Inflammatory macrophage treated with lipopolysaccharide for 1 hour (primary cell): ENCODE measurements at regions not wholly inside any gene's neighbourhood (a gene's known extent, or its start where the extent isn't known, plus 50 kb on each side); places are given as distances from the start of the nearest gene placed in this dataset.

ENCODE experiments used
- DNase-seq, 2 donors: peaks; one replicate each; pipeline ENCODE4 v3.0.0-alpha.2; 2020 to 2022

DNA sequence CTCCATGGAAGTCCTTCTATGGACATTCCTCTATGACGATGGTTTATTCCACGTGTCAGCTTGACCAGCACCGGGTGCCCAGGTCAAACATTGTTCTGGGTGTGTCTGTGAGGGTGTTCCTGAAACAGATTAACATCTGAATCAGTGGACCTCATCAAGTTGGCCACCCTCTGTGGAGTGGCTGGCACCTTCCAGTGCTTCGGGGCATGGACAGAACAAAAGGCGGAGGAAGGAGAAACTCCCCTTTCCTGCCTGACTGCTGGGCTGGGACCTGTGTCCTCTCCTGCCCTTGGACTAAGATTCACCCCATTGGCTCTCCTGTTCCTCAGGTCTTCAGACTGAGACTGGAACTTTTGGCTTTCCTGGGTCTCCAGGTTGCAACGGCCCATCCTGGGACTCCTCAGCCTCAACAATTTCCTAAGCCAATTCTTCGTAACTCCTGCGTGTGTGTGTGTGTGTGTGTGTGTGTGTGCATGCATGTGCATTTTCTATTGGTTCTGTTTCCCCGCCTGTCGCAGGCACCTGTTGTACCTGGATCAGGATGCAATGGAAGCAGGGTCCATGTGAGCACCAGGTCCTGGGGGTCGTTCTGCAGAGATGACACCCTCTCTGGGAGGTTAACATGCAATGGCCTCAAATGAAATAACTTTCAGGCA, 357.2 kb upstream of the SALL3 start:
- no peak for DNase-seq

DNA sequence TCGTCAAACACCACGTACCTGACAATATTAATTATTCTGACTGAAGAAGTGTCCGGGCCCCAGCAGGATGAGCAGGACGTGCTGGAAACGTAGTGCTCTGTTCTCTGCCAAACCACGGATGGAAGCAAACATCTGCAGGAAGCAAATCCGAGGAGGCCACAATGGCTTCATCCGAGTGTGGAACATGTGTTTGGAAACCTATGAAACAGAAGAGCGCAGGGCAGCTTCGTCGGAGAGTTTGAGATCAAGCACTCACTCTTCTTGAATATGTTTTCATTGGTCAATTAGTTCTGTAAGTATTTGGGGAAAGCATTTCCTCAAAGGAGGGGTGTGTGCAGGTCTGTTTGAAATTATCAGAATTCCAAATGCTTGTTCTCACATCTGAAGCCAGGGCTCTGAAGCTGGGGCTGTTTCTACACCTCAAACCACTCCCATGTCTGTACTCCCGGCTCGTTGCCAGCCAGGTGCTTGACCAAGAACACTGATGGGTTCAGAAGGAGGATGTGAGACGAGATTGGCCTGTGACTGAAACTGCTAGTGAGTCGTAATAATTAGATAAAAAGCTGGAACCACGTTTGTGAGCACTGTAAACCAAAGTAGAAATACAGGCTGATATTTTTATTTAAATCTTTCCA, 356.6 kb upstream of the SALL3 start:
- DNase-seq = no peak

DNA sequence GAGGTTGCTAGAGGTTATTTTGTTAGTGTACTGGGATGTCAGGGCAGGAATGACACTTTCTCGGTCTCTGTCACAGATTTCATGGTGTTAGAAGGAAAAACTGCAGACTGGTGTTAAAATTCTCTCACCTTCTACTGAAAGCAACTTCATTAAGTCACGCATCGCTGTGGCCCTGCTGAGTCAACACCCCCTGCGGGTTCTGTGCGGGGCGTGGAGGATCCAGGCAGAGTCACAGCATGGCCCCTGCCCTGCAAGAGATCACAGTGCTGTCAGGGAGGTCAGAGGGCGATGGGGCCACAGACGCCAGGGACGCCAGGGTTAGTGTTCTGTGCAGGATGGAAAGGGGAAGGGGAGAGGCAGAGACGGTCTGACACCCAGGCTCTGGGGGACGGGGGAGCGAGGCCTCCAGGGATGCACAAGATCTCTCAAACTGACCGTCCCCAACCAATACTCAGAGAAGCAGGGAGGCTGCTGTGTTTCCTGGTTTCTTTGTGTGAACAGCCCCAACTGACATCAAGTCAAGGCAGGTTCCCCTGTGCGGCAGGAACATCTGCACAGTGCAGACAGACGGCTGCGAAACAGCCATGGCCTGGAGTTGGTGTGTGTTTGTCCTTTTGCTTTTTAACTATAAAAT, 354.9 kb upstream of the SALL3 start:
- DNase-seq = no peak

DNA sequence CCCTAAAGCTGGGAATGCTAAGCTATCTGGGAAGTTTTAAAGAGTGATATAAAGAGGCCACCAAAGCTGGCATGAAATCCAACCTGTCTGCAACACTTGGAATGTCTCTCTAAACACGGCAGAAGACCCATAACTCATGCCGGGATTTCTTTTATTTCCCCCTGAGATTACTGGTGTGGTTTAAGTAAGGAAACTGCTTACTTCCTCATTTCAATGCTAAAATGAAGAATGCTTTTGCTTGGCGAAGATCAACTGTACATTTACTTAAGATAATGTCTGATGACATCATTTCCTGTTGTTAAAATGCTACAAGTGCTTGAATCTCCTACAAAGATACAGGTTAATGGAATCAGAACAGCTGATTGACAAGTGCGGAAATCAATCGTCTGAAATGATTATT, 353.8 kb upstream of the SALL3 start:
- peak; percentile 54 to 57 for DNase-seq

DNA sequence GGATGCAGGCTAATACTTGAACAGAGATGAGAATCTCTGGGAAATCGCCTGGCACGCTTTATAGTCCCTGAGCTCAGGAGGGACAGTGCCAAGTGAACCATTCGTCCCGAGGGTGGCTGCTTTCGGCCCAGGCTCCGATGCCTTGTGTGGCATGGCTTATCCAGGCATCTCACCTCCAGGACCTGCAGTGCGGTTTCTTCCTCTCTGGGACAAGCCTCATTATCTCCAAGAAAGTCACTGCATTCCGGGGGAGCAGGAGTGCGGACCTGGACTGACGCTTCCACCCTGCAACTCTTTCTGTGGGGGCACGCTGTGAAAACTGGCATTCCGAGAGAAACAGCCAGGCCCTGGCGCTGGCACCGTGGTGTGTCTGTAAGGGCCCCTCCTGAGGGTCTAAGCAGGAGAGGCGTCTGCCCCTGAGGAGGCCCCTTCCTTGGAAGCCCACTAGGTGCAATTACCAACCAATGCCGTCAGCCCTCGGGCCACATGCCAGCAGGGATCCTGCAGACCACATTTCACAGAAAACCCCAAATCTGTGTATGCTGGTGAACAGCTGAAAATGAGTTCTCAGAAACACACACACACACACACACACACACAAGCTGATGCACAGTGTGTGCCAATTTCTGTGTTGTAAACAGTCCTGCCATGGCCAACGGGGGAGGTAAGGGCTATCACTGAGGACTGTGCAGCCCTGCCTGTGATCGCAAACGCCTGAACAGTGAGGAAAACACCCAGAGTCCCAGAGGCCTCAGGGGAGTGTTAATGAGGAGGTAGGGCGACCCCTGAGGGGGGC, 351.9 kb upstream of the SALL3 start:
- no peak for DNase-seq

DNA sequence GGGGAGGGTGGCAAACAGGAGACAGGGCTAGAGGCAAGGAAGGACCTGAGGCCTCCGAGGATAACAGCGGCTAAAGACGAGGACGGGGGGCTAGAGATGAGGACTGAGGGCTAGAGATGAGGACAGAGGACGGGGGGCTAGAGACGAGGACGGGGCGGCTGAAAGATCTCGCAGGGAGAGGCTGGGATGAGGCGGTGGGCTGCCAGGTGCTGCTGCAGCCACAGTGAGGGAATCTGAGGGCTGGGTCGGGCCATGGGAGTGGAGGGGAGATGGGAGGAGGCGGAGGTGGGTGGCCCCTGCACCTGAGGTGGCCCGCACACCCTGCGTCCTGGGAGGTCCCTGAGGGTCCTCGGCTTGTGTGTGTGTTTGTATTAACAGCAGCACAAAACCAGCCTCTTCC, 350.2 kb upstream of the SALL3 start:
- no peak for DNase-seq

DNA sequence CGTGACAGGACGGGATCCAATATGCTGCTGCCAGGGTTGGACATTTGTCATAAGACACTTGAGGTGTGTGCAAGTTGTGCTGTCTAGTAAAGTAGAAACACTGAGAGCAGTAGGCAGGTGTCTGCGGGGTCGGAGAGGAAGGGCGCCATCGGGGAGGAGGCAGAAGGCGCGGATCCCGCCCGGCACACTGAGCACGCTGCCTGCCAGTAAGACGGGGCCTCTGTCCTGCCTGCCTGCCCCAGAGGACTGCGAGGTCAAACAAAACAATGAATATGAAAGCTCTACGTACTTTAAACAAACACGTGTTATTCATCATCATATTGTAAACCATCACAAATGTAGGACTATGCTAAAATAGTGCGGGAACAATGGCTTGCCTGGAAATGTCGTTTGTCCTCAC, 349.3 kb upstream of the SALL3 start:
- DNase-seq = no peak

DNA sequence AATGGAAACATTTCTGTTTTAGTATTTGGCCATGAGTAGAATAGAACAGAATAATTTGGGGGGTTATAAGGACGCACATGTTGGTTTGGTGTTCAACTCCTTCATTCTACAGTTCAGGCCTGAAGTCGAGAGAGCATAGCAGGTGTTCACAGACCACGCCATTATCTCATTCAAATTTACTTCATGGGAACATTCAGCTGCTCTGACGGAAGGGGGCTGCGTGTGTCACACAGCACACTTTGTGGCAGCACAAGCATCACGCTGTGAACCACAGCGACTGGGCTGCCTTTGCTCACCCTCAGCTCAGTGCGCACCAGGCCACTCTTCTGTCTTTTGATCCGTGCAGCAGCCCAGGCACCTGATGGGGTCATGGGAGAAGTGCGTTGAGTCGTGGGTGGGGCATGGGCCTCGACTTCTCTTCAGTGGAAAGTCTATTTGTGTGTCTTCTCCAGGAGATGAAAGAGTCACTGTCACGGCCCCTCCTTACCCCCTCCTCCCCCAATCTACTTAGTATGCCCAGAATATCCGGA, 348.6 kb upstream of the SALL3 start:
- no peak for DNase-seq

DNA sequence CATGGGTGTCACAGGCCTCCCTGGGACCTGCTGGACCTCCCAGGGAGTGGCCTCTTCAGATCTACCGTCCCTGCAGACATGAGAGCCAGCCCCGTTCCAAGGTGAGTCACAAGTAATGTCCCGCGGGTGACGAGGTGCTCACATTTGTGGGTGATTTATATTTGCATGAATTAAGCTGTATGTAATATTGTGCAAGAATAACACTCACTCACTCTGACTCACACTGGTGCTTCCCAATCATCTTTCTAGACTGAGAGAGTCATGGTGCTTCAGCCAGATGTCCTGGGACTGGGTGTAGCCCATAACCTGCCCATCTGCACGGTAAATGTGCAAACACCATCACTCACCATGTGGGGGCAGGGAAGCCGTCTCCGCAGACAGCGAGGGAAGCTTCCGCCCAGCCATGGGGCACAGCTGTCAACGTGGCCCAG, 347.5 kb upstream of the SALL3 start:
- peak; percentile 45 to 56 for DNase-seq

DNA sequence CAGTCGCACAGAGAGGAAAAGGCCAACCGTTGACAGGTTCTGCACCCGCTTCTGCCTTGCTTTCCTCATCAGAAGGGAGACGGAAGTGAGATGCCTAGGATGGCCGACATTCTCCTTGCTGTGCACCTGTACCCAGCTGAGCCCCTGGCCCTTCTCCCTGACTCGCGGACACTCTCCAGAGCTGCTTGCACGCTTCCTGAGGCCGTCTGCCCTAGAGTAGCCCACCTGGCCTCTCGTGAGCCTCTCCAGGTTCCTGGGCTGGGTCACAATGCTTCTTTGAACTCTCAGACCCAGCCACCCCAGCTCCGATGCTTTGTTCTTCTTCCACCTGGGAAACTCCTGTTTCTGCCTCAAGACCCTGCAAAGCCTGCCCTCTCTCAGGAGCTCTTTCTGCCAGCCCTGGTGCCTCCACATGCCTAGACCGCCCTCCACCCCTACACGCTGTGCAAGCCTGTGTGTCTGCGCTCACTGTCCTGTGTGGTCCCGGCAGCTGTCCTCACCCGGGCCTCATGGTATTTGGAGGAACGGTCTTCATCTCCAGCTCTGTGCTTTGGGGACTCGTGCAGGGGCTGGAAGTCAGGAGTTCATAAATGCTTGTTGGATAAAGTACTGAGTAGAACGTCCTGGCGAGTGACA, 345.4 kb upstream of the SALL3 start:
- DNase-seq = no peak

DNA sequence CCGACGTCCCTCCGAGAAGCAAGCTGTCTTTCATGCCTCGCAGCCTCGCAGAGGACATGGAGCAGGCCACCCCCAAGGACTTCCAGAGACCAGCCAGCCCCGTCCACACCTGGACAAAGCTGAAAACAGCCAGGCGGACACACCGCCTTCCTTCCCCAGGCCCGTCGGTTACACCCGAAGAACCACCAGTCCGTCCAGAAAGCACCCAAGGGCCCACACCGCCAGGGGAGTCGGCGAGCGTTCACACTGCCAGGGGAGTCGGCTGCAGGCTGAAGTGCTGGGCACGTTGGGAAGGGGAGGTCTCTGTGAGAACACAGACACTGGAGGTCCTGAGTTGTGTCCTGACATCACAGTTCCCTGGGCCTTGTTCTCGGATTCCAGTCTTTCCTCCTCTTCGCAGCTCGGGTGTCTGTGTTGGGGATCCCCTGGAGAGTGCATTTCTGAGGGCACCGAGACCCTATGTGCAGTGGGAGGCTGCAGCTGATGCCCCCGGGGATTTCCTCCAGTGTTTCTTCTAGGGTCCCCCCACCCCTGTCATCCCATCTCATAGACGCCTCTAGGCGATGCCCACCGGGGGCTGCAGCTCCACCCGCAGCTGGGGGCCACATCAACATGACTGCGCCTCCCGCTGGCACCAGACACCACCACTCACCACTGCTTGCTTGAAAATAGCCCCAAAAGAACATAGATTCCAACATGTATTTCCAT, 344.4 kb upstream of the SALL3 start:
- DNase-seq = no peak

DNA sequence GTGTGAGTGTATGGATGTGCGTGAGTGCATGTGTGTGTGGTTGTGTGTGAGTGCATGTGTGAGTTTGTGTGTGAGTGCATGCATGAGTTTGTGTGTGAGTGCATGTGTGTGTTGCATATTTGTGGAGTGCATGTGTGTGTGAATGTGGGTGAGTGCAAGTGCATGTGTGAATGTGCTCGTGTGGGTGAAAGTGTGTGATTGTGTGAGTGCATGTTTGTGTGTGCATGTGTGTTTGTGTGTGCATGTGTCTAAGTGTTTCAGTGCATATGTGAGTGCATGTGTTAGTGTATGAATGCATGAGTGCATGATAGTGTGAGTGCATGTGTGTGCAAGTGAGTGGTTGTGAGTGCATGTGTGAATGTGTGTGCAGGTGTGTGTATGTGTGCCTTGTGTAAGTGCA, 343.4 kb upstream of the SALL3 start:
- DNase-seq = no peak

DNA sequence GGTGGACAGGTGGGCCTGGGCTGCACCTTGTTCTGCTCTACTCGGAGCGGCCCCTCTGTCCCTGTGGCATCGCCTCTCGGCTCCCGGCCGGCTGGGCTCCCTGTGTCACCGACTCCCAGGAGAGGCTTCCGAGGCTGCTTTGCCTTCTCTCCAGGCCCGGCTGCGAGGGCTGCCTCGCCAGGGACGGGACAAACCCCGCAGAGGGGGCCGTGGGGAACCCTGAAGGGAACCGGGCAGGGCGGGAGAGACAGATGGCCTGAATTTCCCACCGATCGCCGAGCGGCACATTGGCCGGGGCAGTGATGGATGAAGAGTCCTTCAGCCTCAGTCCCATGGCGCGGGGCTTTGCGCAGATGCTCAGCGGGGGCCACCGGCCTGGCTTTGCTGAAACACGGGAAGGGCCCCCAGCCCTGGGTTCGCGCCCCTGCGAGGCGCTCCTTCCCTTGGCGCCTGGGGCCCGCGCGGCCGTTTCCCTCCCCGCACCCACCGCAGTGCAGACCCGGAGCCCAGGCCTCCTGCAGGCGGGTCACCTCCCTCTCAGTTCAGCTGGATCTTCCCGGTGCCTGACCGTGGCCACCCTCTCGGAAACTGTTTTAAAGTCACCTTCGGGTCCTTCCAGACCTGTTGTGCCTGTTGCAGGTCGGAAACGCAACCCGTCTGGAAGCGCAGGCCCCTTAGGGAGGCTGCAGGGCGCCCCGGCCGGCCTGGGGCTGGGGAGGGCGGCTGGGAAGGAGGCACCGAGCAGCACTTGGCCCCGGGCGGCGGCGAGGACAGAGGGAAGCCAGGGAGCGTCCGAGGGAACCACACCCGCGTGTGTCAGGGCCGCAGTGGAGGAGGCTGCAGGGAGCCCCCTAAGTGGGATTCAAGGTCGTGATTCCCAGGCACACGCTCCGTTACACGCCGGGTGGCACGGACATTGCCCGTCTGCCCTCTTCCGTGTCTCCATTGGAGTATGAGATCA, 341.9 kb upstream of the SALL3 start:
- no peak for DNase-seq

DNA sequence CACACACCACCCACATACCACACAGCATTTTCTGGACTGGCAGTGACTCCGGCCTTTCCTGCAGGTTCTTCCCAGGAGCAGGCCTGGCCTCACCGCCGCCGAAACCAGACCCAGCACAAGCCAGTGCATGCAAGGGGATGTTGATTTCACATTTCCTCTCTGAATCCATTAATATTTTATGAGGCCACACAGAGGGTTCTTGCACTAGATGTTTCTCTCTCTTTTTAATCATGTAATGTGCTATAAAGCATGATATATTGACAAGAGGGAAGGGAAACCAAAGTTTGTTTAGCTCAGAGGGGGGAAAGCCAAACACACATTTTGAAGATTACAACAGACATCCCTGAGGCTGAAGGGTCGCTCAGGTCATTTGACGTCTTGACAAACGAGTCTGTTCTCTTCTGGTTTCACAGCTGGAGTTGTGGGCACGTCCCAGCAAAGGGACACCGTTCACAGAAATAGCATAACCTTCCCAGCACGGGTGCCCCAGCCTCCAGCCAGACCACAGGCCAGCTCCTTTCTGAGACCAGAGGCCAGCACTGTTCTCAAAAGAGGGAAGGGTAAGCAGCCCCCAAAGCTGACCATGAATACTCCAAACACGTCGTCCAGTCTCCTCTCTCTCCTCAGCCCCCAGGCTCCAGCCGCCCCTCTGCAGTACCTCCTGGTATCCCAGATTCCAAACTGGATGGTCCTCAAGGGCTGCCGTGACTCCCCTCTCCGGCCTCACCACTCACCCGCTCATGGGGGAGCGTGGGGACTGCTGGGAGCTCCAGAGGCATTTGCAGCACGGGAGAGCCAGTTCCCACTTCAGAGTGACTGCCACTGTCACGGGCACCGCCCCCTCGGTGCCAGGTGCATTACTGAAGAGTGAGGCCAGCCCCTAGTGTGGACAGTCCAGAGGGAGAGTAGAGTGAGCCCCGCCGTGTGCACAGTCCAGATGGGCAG, 340.3 kb upstream of the SALL3 start:
- DNase-seq = no peak

DNA sequence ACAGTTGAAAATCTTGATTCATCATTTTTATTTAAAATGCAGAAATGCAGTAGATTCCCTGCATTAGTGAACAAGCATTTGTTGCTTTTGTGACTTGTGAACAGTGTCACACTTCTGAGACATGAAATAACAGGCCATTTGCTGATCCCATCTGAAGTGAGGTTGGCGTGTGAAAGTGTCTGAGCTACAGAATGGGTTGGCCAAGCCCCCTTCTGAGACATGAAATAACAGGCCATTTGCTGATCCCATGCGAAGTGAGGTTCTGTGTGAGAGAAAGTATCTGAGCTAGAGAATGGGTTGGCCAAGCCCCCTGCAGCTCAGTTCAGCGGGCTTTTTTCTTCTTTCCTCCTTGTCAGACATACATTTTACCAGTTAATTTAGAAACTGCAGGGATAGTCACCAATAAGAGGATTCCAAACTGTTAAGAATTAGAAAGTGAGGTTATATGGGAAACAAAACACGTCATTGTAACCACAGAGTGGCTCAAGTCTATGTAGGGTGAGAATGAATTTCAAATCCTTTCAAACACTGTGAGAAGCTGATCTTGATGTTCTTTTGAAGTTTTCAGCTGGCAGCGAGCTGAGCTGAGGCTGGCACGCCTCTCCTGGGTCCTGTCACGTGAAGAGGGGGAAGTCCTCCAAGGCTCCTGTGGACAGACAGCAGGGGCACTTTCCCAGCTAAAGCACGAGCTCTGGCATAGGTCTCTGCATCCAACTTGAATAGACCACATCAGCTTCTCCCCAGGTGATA, 339.2 kb upstream of the SALL3 start:
- no peak for DNase-seq

DNA sequence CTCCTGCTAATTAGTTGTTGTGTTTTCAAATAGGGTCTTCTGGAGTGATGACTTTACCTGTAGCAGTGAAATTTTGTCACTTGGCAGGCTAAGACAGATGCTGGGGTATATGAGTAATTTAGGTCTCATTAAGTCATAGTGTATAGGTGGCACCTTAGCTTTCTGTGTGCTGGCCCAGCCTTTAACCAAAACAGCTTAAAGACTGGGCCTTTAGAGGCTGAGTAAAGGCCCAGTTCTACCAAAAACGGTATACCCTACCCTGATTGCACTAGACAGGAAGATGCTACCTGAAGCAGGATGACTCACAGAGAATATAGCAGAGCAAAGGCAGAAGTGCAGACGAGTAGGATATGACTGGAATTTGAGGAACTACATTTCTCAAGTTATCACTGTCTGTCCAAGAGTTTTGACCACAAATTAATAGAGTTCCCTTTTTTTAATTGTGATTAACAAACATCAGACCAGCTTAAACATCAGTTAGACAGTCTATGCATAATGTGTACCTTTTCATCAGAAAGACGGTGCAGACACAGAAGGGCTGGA, 337.9 kb upstream of the SALL3 start:
- DNase-seq = peak; percentile 39 to 50

DNA sequence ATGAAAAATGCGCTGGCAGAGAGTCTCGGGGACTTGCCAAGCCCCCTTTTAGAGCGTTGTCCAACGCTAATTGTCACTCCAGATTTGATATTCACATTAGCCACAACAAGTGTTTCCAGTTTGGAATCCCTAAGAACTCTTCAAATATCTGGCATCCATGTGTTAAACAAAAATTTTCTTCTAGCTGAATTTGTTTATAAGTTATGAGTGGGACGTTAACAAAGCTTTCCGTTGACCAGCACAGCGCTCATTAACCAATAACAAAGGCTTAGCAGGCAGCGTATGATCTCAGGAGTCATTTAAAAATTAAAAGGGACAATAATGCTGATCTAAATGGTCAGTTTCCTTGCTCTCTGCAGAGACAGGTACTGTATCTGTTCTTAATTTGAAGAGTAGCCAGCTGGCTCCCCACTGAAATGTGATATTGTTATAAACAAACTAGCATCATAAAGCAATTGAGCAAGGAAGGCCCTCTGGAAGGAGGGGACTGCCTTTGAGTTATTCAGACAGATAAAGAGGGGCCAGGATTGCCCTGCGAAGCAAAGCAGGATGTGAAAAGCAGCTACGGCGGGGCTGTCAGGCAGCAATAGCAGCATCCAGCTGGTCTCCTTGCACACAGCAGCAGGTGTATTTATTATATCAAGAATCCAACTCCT, 337.2 kb upstream of the SALL3 start:
- no peak for DNase-seq

DNA sequence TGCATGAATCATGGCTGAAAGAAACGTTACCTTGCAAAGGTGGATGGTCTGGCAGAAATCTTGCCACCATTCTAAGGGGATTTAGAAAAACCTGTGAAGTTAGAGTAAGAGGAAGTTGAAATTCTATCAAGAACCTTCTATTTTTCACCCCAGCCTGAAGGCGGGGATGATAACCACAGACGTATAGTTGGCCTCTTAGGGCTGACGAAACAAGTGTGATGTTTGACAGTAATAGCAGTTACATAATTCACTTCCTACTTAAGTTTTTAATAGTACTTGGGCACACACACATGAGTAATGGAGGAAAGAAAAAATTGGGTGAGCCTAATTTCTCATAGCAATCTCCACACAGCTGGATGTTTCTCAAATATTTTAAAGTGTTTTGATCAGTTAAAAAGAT, 336.6 kb upstream of the SALL3 start:
- DNase-seq = peak; percentile 81 to 89
